ENCODE measurements at regions not wholly inside any gene's neighbourhood (a gene's known extent, or its start where the extent isn't known, plus 50 kb on each side); places are given as distances from the start of the nearest gene placed in this dataset.

- TF ChIP-seq POLR2A (IDR thresholded peaks at IDR 0.05; ENCODE audit: low read length) (no peak), GATA1 (IDR thresholded peaks at IDR 0.05; ENCODE audit: low read depth, low read length) (no peak)
These were observed 255.5 kb downstream of the MAN2A1 start for GRCh38 chr5:109945097-109945678.
